Endothelial cell of umbilical vein (primary cell): ENCODE measurements at regions not wholly inside any gene's neighbourhood (a gene's known extent, or its start where the extent isn't known, plus 50 kb on each side); places are given as distances from the start of the nearest gene placed in this dataset.

Experiments
- BruUV-seq: library from RNA; stranded (reverse); fragments of 400-500 nt; replicated peaks from 2 replicates; lab custom pipeline; 2021; lab: Mats Ljungman, UMichigan
- CTCF ChIA-PET: fragments of 300-600, 350-600 bp; sonication (Branson Sonifier 250); formaldehyde crosslinking; loops from one replicate; lab custom pipeline; 2021; ENCODE audit warnings: antibody characterized with exemption, inconsistent platforms; lab: Charles Lee
- POLR2A ChIA-PET: fragments of 300-600, 350-600 bp; sonication (Branson Sonifier 250); formaldehyde crosslinking; loops from one replicate; lab custom pipeline; 2021; ENCODE audit warnings: antibody characterized with exemption, inconsistent platforms; lab: Charles Lee
- DNase-seq: peaks from one replicate; pipeline ENCODE4 v3.0.0-alpha.2; 2011; ENCODE audit warnings: low read depth, low spot score
- FAIRE-seq: peaks from 2 replicates; lab custom pipeline; 2011; peaks lifted over from hg19 to GRCh38; lab: Jason Lieb, UNC
- H2AFZ ChIP-seq: 2 replicates; pipeline ENCODE4 v1.6.0; 2012; ENCODE audit warnings: low read depth, low read length, control low read depth, inconsistent platforms
- H3K27ac ChIP-seq: 2 replicates; pipeline ENCODE4 v1.5.1; 2011; ENCODE audit warnings: low read depth, mild to moderate bottlenecking, control low read depth, low read length, moderate library complexity; ENCODE audit not compliant: insufficient read depth
- H3K27me3 ChIP-seq, 2 experiments: 2 replicates each; pipeline versions ENCODE4 v1.6.0 to v1.6.1; 2011; ENCODE audit warnings: low read length in 2 of 2, mixed read lengths in 1 of 2; ENCODE audit not compliant: control insufficient read depth in 2 of 2, insufficient read depth in 2 of 2
- H3K36me3 ChIP-seq, 2 experiments: 2 replicates in 1 of 2; 3 replicates in 1 of 2; pipeline ENCODE4 v1.5.1; 2011; ENCODE audit warnings: low read length in 2 of 2, mild to moderate bottlenecking in 1 of 2, moderate library complexity in 1 of 2; ENCODE audit not compliant: control insufficient read depth in 2 of 2, insufficient read depth in 2 of 2; ENCODE audit errors: extremely low read depth in 1 of 2
- H3K4me1 ChIP-seq: 3 replicates; pipeline ENCODE4 v1.5.1; 2011; ENCODE audit warnings: mild to moderate bottlenecking, low read length; ENCODE audit not compliant: control insufficient read depth, insufficient read depth; ENCODE audit errors: extremely low read depth
- H3K4me2 ChIP-seq: 2 replicates; pipeline ENCODE4 v1.6.1; 2011; ENCODE audit warnings: low read length, control low read depth, mixed read lengths; ENCODE audit not compliant: insufficient read depth
- H3K4me3 ChIP-seq, 3 experiments: fragments of 200-600 bp in 1 of 3; sonication (generic), shearing (Covaris generic) in 1 of 3; replicated peaks in 1 of 3; 2 replicates each; pipeline ENCODE4 v1.5.1; 2011 to 2016; ENCODE audit warnings: control low read depth in 3 of 3, low read length in 3 of 3, mild to moderate bottlenecking in 2 of 3, inconsistent platforms in 1 of 3, low read depth in 1 of 3, moderate library complexity in 1 of 3; ENCODE audit not compliant: insufficient read depth in 1 of 3
- H3K79me2 ChIP-seq: 2 replicates; pipeline ENCODE4 v1.6.0; 2012; ENCODE audit warnings: low read length, inconsistent platforms; ENCODE audit not compliant: control insufficient read depth, insufficient read depth
- H3K9ac ChIP-seq: replicated peaks from 2 replicates; pipeline ENCODE3; 2011; ENCODE audit warnings: low read length, control low read depth; ENCODE audit not compliant: insufficient read depth; ENCODE audit errors: extremely low read depth
- H3K9me1 ChIP-seq: replicated peaks from 3 replicates; pipeline ENCODE4 v1.6.0; 2011; ENCODE audit warnings: mild to moderate bottlenecking, low read length; ENCODE audit not compliant: control insufficient read depth, insufficient read depth; ENCODE audit errors: extremely low read depth
- H3K9me3 ChIP-seq: replicated peaks from 2 replicates; pipeline ENCODE4 v1.5.1; 2012; ENCODE audit warnings: low read length, inconsistent platforms; ENCODE audit not compliant: control insufficient read depth, insufficient read depth
- H4K20me1 ChIP-seq: replicated peaks from 2 replicates; pipeline ENCODE3; 2011; ENCODE audit warnings: mild to moderate bottlenecking, low read length; ENCODE audit not compliant: control insufficient read depth, insufficient read depth; ENCODE audit errors: extremely low read depth
- CTCF ChIP-seq, 2 donors: IDR thresholded peaks; 1 replicate in 1 of 2; 2 replicates in 1 of 2; pipeline ENCODE4 v1.5.1; 2011; ENCODE audit warnings: low read length in 2 of 2, mild to moderate bottlenecking in 2 of 2, moderate library complexity in 2 of 2, control low read depth in 1 of 2, inconsistent platforms in 1 of 2, low read depth in 1 of 2; ENCODE audit not compliant: insufficient read depth in 1 of 2; ENCODE audit errors: extremely low read depth in 1 of 2
- EZH2 ChIP-seq: IDR thresholded peaks from 2 replicates; pipeline ENCODE4 v1.6.1; 2012; ENCODE audit warnings: borderline replicate concordance, low read depth, mild to moderate bottlenecking, moderate library complexity, low read length, inconsistent platforms; ENCODE audit not compliant: severe bottlenecking
- FOS ChIP-seq: IDR thresholded peaks from 2 replicates; pipeline ENCODE4 v1.6.1; 2011; ENCODE audit warnings: mild to moderate bottlenecking, low read length, moderate library complexity, borderline replicate concordance; ENCODE audit not compliant: insufficient read depth
- GATA2 ChIP-seq: IDR thresholded peaks from 2 replicates; pipeline ENCODE4 v1.7.0; 2011; ENCODE audit warnings: low read depth, mild to moderate bottlenecking, moderate library complexity, mixed read lengths, low read length; ENCODE audit not compliant: insufficient read length, insufficient read depth
- JUN ChIP-seq: IDR thresholded peaks from 2 replicates; pipeline ENCODE4 v1.6.1; 2011; ENCODE audit warnings: borderline replicate concordance, low read depth; ENCODE audit not compliant: insufficient read length, insufficient read depth
- MAX ChIP-seq: IDR thresholded peaks from 2 replicates; pipeline ENCODE4 v1.6.1; 2011; ENCODE audit not compliant: insufficient read depth, insufficient read length
- MYC ChIP-seq: IDR thresholded peaks from one replicate; pipeline ENCODE4 v1.6.1; 2011; ENCODE audit warnings: mild to moderate bottlenecking, low read depth, low read length
- POLR2A ChIP-seq: IDR thresholded peaks from 2 replicates; pipeline ENCODE4 v1.6.1; 2012; ENCODE audit warnings: low read depth, mild to moderate bottlenecking, control low read depth, low read length
- POLR2AphosphoS5 ChIP-seq: IDR thresholded peaks from 2 replicates; pipeline ENCODE4 v1.6.1; 2012; ENCODE audit warnings: low read depth, mild to moderate bottlenecking, control low read depth, low read length, moderate library complexity; ENCODE audit not compliant: insufficient read depth
- dilution Hi-C: fragments of 300-500 bp; cut with MboI; formaldehyde crosslinking; loops from one replicate; pipeline ENCODE4 v1.15.0; 2019; ENCODE audit warnings: low sequenced_read_pairs; ENCODE audit not compliant: extremely low pct_ligation_motif_present
- intact Hi-C: fragments of 100-400 bp; cut with micrococcal nuclease; formaldehyde crosslinking; loops from one replicate; pipeline ENCODE4 v1.10.0; 2022

- DNase-seq = no peak
- ChIA-PET POLR2A (no interaction called here), CTCF (no interaction called here)
- BruUV-seq = no TSS peak
- Histone ChIP-seq H3K9me3 (peaks cover 9% of the 10 kb centered on the region), H3K79me2 (no peaks in the 10 kb centered on the region), H3K4me1 (no peaks in the 10 kb centered on the region), H4K20me1 (no peaks in the 10 kb centered on the region), H3K4me3 (no peak overlapping the region), H3K9ac (no peak overlapping the region), H3K4me2 (no peak overlapping the region), H2AFZ (no peak overlapping the region), H3K9me1 (no peaks in the 10 kb centered on the region), H3K36me3 (no peaks in the 10 kb centered on the region), H3K27ac (no peak overlapping the region), H3K27me3 (no peaks in the 10 kb centered on the region)
- intact Hi-C loops = no loop called here
- TF ChIP-seq JUN = no peak
- FAIRE-seq = no peak
- dilution Hi-C loops = no loop called here
Observed at GRCh38 chr12:118840878-118841277, 140.5 kb upstream of the SRRM4 start.

GRCh38 chr12:118841588-118841987 lies 139.8 kb upstream of the SRRM4 start:
- CTCF ChIA-PET = no interaction called here

More at GRCh38 chr12:118841588-118841987, 139.8 kb upstream of the SRRM4 start:
- POLR2A ChIA-PET = no interaction called here
- dilution Hi-C loops (no loop called here), intact Hi-C loops (no loop called here)
- DNase-seq (no peak), FAIRE-seq (no peak)
- no peak for TF ChIP-seq MYC
- no peak for TF ChIP-seq CTCF (IDR thresholded peaks at IDR 0.05; ENCODE audit: extremely low read depth in 1 of 2, insufficient read depth in 1 of 2, low read depth in 1 of 2, low read length in 2 of 2)
- no peak for TF ChIP-seq POLR2A
- TF ChIP-seq MAX = no peak
- TF ChIP-seq JUN = no peak
- TF ChIP-seq POLR2AphosphoS5 = no peak
- TF ChIP-seq GATA2 = no peak
- no peak for TF ChIP-seq EZH2
- no peak for TF ChIP-seq FOS
- no peaks in the 10 kb centered on the region for H3K4me1 ChIP-seq
- BruUV-seq = no TSS peak
- no peak overlapping the region for H3K9ac ChIP-seq
- peaks cover 9% of the 10 kb centered on the region for H3K9me3 ChIP-seq
- no peaks in the 10 kb centered on the region for H3K79me2 ChIP-seq
- H3K4me3 ChIP-seq = no peak overlapping the region
- no peaks in the 10 kb centered on the region for H4K20me1 ChIP-seq
- H3K27ac ChIP-seq = no peak overlapping the region
- no peaks in the 10 kb centered on the region for H3K27me3 ChIP-seq
- no peaks in the 10 kb centered on the region for H3K36me3 ChIP-seq
- H3K9me1 ChIP-seq = no peaks in the 10 kb centered on the region
- no peak overlapping the region for H2AFZ ChIP-seq
- no peak overlapping the region for H3K4me2 ChIP-seq
